ENCODE measurements at regions not wholly inside any gene's neighbourhood (a gene's known extent, or its start where the extent isn't known, plus 50 kb on each side); places are given as distances from the start of the nearest gene placed in this dataset.

- TF ChIP-seq CTCF (IDR thresholded peaks at IDR 0.05) (no peak), POLR2AphosphoS5 (IDR thresholded peaks at IDR 0.05) (no peak), POLR2A (IDR thresholded peaks at IDR 0.05) (no peak), EP300 (IDR thresholded peaks at IDR 0.05) (no peak)
These were observed 348.0 kb upstream of the MEX3C start for GRCh38 chr18:51545446-51545845.

All from stomach (tissue), 4 donors.